ENCODE measurements at regions not wholly inside any gene's neighbourhood (a gene's known extent, or its start where the extent isn't known, plus 50 kb on each side); places are given as distances from the start of the nearest gene placed in this dataset.

GRCh38 chr2:122980671-122981070 lies 1044.4 kb upstream of the CNTNAP5 start:
- Histone ChIP-seq H3K36me3 (no peaks in the 10 kb centered on the region), H3K27me3 (no peaks in the 10 kb centered on the region), H3K9me3 (no peaks in the 10 kb centered on the region), H3K4me1 (no peaks in the 10 kb centered on the region), H3K4me3 (no peak overlapping the region), H3K27ac (no peak overlapping the region)
- TF ChIP-seq CTCF (IDR thresholded peaks at IDR 0.05) (no peak), POLR2AphosphoS5 (IDR thresholded peaks at IDR 0.05) (no peak), EP300 (IDR thresholded peaks at IDR 0.05) (no peak), POLR2A (IDR thresholded peaks at IDR 0.05) (no peak)
- WGBS, 2 donors (ENCODE audit: low coverage in 1 of 2) = 71 to 85% methylated on average over 2 to 5 of the region's 5 CpGs
- ATAC-seq = no peak

- H3K36me3 ChIP-seq = no peaks in the 10 kb centered on the region
- WGBS, 2 donors (ENCODE audit: low coverage in 1 of 2) = 53 to 91% methylated on average over 1 of the region's 1 CpG
- no peaks in the 10 kb centered on the region for H3K9me3 ChIP-seq
- no peak overlapping the region for H3K27ac ChIP-seq
- H3K4me3 ChIP-seq = no peak overlapping the region
- ATAC-seq = no peak
- no peak for TF ChIP-seq POLR2A (IDR thresholded peaks at IDR 0.05)
- TF ChIP-seq EP300 (IDR thresholded peaks at IDR 0.05) = no peak
- TF ChIP-seq POLR2AphosphoS5 (IDR thresholded peaks at IDR 0.05) = no peak
- no peak for TF ChIP-seq CTCF (IDR thresholded peaks at IDR 0.05)
- H3K27me3 ChIP-seq = no peaks in the 10 kb centered on the region
- H3K4me1 ChIP-seq = no peaks in the 10 kb centered on the region
Measured at GRCh38 chr2:122982936-122983335, 1042.2 kb upstream of the CNTNAP5 start.

- no peaks in the 10 kb centered on the region for H3K27me3 ChIP-seq
- peaks cover 0 to 5% (median 0%) of the 10 kb centered on the region in 3 donors for H3K9me3 ChIP-seq
- H3K27ac ChIP-seq = no peak overlapping the region
- 40 to 83% methylated on average over 1 to 2 of the region's 8 CpGs for WGBS, 2 donors (ENCODE audit: low coverage in 1 of 2)
- no peak for ATAC-seq
- H3K36me3 ChIP-seq = no peaks in the 10 kb centered on the region
- H3K4me3 ChIP-seq = no peak overlapping the region
- TF ChIP-seq POLR2A (IDR thresholded peaks at IDR 0.05) (no peak), CTCF (IDR thresholded peaks at IDR 0.05) (no peak), POLR2AphosphoS5 (IDR thresholded peaks at IDR 0.05) (no peak), EP300 (IDR thresholded peaks at IDR 0.05) (no peak)
- H3K4me1 ChIP-seq = no peaks in the 10 kb centered on the region
Measured at GRCh38 chr2:122988395-122989221, 1036.5 kb upstream of the CNTNAP5 start.

- H3K27me3 ChIP-seq = no peaks in the 10 kb centered on the region
- no peaks in the 10 kb centered on the region for H3K4me1 ChIP-seq
- H3K9me3 ChIP-seq = peaks cover 0 to 9% (median 0%) of the 10 kb centered on the region in 3 donors
- H3K4me3 ChIP-seq = no peak overlapping the region
- no peaks in the 10 kb centered on the region for H3K36me3 ChIP-seq
- no peak for ATAC-seq
- WGBS, 2 donors (ENCODE audit: low coverage in 1 of 2) = 79 to 81% methylated on average over 1 of the region's 1 CpG
- TF ChIP-seq POLR2A (IDR thresholded peaks at IDR 0.05) = no peak
- TF ChIP-seq EP300 (IDR thresholded peaks at IDR 0.05) = no peak
- TF ChIP-seq CTCF (IDR thresholded peaks at IDR 0.05) = no peak
- no peak for TF ChIP-seq POLR2AphosphoS5 (IDR thresholded peaks at IDR 0.05)
- H3K27ac ChIP-seq = no peak overlapping the region
Measured at GRCh38 chr2:122993592-122993991, 1031.5 kb upstream of the CNTNAP5 start.

GRCh38 chr2:122999258-122999657 lies 1025.8 kb upstream of the CNTNAP5 start:
- no peaks in the 10 kb centered on the region for H3K27me3 ChIP-seq
- H3K36me3 ChIP-seq = no peaks in the 10 kb centered on the region
- H3K4me1 ChIP-seq = no peaks in the 10 kb centered on the region
- TF ChIP-seq POLR2AphosphoS5 (IDR thresholded peaks at IDR 0.05) (no peak), POLR2A (IDR thresholded peaks at IDR 0.05) (no peak), EP300 (IDR thresholded peaks at IDR 0.05) (no peak), CTCF (IDR thresholded peaks at IDR 0.05) (no peak)
- no peak overlapping the region for H3K27ac ChIP-seq
- 89 to 90% methylated on average over 3 of the region's 3 CpGs for WGBS, 2 donors (ENCODE audit: low coverage in 1 of 2)
- H3K9me3 ChIP-seq = no peaks in the 10 kb centered on the region
- H3K4me3 ChIP-seq = no peak overlapping the region
- no peak for ATAC-seq

Data from gastroesophageal sphincter (tissue), 4 donors.